ENCODE measurements at regions not wholly inside any gene's neighbourhood (a gene's known extent, or its start where the extent isn't known, plus 50 kb on each side); places are given as distances from the start of the nearest gene placed in this dataset.

DNA sequence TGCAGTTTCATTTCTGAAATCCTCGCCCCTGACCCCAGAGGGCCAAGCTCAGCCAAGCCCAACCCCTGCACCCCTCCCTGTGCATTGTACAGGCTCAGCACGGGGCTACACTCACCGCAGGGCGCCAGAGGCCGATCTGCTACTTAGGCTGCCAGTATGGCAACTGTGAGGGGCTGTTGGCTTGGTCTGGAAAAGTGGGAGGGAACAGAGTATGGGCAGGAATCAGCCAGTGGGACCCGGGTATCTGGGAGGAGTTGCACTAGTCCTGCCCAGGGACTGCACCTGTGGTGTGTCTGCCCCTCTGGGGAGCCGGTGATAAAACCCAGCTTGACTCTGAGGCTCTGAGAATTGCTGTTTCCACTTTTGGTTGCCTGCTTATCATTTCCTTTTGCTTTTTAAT, 167.4 kb upstream of the KIF2A start:
- TF ChIP-seq POLR2A (IDR thresholded peaks at IDR 0.05; ENCODE audit: low read depth, low read length) (no peak), POLR2AphosphoS5 (IDR thresholded peaks at IDR 0.05; ENCODE audit: insufficient read depth, low read depth, low read length) (no peak), JUN (IDR thresholded peaks at IDR 0.05; ENCODE audit: borderline replicate concordance, insufficient read depth, insufficient read length, low read depth) (no peak), EZH2 (IDR thresholded peaks at IDR 0.05; ENCODE audit: borderline replicate concordance, low read depth, low read length, severe bottlenecking) (no peak), FOS (IDR thresholded peaks at IDR 0.05; ENCODE audit: borderline replicate concordance, insufficient read depth, low read length) (no peak), MYC (IDR thresholded peaks at IDR 0.05; ENCODE audit: low read depth, low read length) (no peak)
- TF ChIP-seq, protein P1, sequence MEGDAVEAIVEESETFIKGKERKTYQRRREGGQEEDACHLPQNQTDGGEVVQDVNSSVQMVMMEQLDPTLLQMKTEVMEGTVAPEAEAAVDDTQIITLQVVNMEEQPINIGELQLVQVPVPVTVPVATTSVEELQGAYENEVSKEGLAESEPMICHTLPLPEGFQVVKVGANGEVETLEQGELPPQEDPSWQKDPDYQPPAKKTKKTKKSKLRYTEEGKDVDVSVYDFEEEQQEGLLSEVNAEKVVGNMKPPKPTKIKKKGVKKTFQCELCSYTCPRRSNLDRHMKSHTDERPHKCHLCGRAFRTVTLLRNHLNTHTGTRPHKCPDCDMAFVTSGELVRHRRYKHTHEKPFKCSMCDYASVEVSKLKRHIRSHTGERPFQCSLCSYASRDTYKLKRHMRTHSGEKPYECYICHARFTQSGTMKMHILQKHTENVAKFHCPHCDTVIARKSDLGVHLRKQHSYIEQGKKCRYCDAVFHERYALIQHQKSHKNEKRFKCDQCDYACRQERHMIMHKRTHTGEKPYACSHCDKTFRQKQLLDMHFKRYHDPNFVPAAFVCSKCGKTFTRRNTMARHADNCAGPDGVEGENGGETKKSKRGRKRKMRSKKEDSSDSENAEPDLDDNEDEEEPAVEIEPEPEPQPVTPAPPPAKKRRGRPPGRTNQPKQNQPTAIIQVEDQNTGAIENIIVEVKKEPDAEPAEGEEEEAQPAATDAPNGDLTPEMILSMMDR (IDR thresholded peaks at IDR 0.05; ENCODE audit: extremely low read depth in 1 of 2, insufficient read depth in 1 of 2, low read depth in 1 of 2, low read length in 2 of 2): no peak
- TF ChIP-seq, protein P2, sequence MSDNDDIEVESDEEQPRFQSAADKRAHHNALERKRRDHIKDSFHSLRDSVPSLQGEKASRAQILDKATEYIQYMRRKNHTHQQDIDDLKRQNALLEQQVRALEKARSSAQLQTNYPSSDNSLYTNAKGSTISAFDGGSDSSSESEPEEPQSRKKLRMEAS (IDR thresholded peaks at IDR 0.05; ENCODE audit: insufficient read depth, insufficient read length): no peak
